ENCODE measurements at regions not wholly inside any gene's neighbourhood (a gene's known extent, or its start where the extent isn't known, plus 50 kb on each side); places are given as distances from the start of the nearest gene placed in this dataset.
"Not testable (repeated sequence)": the region's sequence is repeated elsewhere in the genome, so short reads cannot be mapped to it uniquely, and the experiment has no call there.

DNA sequence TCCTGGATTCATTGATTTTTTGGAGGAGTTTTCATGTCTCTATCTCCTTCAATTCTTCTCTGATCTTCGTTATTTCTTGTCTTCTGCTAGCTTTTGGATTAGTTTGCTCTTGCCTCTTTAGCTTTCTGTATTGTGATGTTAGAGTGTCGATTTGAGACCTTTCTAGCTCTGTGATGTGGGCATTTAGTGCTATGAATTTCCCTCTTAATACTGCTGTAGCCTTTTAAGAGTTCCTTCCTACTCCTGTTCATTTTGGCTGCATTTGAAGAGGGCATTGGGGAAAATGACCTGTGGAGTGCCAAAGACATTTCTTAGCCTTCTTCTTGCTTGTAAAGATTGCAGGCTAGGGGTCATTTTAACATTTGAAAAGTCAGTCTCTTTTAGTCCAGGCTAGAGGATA lies 463.8 kb upstream of the GCFC2 start:
- DNase-seq (ENCODE audit: low read depth): no peak

DNA sequence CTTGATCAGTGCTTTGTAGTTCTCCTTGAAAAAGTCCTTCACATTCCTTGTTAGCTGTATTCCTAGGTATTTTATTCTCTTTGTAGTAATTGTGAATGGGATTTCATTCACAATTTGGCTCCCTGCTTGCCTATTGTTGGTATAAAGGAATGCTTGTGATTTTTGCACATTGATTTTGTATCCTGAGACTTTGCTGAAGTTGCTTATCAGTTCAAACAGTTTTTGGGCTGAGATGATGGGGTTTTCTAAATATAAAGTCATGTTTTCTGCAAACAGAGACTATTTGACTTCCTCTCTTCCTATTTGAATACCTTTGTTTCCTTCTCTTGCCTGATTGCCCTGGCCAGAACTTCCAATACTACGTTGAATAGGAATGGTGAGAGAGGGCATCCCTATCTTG lies 462.5 kb upstream of the GCFC2 start:
- not testable (repeated sequence) for DNase-seq (ENCODE audit: low read depth)

DNA sequence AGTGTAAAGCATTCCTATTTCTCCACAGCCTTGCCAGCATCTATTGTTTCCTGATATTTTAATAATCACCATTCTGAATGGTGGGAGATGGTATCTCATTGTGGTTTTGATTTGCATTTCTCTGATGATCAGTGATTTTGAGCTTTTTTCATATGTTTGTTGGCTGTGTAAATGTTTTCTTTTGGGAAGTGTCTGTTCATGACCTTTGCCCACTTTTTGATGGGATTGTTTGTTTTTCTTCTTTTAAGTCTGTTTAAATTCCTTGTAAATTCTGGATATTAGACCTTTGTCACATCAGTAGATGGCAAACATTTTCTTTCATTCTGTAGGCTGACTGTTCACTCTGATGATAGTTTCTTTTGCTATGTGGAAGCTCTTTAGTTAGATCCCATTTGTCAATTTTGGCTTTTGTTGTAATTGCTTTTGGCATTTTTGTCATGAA lies 461.5 kb upstream of the GCFC2 start:
- not testable (repeated sequence) for DNase-seq (ENCODE audit: low read depth)

DNA sequence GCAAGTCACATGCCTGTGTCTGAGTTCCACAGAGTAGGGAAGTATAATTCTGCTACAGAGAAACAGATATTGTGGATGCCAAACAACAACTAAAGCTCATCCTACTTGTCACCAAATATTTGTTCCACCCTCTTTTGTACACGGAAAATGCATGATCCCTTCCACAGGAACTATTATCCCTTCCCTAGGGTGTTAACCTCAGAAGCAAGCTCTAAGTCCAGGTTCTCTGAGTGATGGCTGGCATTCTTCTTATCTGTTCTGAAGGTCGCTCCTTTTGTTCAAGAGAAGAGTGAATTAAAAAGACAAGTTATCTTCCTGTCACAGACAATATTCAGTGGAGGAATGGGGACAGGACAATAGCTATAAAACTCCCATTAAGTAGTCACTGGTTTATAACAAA lies 460.1 kb upstream of the GCFC2 start:
- no peak for DNase-seq (ENCODE audit: low read depth)

DNA sequence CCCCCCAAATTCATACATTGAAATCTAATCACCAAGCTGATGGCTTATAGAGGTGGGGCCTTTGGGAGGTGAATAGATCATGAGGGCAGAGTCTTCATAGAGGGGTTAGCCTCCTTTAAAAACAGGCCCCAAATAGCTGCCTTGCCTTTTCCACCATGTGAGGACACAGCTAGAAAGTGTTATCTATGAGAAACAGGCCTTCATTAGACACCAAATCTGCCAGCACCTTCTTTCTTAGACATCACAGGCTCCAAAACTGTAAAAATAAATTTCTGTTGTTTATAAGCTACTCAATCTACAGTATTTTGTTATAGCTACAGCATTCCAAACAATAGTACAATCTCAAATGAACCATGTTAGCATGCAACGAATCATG lies 459.3 kb upstream of the GCFC2 start:
- DNase-seq (ENCODE audit: low read depth): no peak

DNA sequence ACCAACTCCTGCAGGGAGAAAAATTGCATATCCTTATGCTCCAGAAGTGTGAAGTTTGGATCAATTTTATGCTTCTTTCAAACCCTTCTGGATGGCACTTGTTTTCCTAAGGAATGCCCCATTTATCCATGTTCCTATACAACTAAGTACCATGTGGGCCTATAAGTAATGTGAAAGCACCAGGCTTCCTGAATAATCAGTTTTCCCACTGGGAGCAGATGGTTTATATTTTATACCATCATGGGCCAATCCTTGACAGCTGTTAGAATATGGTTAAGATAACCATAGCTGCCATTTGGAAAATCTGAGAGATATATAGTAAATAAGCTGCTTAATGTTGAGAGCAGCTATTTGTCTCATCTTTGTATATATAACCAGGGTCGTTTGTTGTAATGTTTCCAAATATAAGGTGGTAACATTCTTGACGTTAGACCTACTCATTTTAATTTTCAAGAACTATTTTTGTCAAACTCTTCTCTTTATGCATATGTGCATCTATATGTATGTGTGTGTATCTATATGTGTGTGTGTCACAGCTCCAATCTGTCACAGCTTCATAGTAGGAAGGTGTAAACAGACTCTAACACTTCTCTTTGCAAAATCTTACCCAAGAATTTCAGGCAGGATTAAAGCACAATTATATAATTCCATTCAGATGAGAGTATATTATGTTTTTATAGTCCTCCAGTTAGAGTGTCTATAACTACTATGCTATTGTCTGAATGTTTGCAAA lies 458.7 kb upstream of the GCFC2 start:
- DNase-seq (ENCODE audit: low read depth): no peak

DNA sequence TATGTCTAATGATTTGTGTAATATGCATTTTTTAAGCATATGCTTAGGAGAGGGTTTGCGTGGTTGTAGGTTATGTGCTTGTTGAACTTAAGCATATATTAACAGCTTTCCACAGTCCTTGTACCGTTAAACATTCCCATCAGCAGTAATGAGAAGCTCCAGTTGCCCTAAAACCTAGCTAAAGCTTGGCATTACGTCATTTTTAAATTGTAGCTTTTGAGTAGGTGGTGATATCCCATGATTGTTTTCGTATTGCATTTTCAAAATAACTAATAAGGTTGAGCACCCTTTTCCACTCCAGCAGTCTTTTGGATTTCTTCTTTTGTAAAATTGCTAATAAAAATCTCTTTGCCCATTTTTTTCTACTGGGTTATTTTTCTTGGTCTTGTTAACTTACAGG lies 453.1 kb upstream of the GCFC2 start:
- no peak for DNase-seq (ENCODE audit: low read depth)

DNA sequence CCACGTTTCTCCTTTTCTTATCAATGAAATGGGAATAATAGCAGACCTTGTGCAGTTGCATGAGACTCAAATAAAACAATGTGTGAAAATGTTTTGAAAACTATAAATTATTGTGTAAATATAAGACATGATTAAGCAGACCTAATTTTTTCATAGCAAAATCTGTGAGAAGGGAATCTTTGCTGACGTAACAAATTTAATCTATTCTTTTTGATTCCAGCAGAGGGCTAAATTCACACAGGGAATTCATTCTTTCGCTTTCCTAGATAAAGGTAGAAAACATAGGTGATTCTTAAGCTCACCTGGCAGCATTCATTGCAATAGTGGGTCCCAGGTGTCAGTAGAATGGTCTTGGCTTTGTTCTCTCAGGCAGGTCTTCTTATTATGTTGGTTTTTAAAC lies 450.0 kb upstream of the GCFC2 start:
- no peak for DNase-seq (ENCODE audit: low read depth)

DNA sequence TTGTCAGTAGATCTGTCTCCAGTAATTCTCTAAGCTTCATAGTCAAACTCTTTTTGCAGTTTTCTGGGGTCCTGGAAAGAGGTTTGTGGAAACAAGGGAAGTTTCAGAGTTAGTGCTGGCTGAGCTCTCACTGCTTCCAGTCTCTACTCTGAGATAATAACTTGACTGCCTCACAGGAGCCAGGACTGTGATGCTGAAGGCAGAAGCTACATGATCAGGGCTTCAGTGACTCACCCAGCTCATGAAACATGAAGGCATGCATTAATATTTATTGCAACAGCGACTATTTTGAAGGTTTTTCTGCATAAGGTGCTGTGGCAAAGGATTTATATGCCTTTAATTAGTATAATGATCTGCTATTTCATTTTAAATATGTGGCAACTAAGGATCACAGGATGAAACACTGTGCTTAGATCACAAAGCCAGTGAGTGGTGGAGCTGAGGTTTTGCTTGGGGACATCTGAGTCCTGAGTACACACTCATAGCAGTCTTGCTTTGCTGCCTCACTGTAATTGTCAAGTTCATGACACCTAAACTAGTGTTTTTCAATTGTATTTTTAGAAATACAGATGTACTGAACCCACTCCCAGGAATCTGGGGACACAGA lies 448.4 kb upstream of the GCFC2 start:
- no peak for DNase-seq (ENCODE audit: low read depth)

DNA sequence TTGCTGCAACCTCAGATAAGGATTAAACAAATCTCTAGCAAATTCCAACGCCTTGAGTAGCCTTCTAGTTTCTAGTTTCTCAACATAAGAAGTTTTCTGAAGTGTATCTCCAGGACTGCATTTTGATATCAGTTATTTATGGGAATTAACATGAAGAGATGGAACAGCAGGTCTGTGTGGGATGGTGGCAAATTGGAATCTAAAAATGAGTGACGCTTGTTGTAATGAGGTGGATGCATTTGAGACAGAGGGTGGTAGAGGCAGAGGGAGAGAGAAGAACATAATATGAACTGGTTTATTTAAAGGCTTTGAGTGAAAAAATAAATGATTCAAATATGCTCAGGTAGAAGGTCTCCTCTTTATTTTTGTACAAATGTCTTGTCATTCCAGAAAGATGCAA lies 446.8 kb upstream of the GCFC2 start:
- no peak for DNase-seq (ENCODE audit: low read depth)

DNA sequence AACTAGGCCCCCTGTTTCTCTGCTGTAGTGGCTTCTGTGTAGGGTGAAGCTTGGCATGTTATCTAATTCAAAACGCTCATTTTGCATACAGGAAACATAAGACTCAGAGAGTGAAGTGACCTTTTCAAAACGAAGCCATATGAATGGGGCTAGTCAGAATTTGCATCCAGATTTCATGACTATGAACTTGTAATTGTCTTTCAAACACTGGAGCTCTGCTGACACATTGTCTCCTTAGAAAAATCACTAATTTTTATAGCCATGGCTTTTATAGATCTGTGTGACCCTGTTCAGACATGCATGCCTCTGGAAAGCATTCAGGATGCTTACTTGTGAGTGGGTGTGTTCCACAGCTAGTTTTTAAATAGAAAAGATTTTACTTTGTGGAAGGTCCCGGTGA lies 444.3 kb upstream of the GCFC2 start:
- no peak for DNase-seq (ENCODE audit: low read depth)

DNA sequence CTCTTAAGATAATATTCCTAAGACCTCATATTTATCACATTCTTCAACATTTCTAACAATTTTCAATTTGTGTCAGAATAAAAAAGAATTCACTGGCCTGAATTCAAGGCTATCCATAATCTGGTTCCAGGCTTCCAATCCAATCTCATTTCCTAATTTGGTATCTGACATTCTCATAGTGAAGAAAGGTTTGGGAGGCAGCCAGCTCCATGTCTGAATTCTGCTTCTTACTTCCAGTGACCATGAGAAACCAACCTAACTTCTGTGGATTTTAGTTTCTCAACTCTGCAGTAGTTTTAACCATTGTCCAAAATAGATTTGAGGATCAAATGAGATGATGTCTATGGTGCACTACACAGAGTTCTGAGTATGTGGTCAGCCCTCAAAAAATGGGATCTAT lies 439.1 kb upstream of the GCFC2 start:
- no peak for DNase-seq (ENCODE audit: low read depth)

DNA sequence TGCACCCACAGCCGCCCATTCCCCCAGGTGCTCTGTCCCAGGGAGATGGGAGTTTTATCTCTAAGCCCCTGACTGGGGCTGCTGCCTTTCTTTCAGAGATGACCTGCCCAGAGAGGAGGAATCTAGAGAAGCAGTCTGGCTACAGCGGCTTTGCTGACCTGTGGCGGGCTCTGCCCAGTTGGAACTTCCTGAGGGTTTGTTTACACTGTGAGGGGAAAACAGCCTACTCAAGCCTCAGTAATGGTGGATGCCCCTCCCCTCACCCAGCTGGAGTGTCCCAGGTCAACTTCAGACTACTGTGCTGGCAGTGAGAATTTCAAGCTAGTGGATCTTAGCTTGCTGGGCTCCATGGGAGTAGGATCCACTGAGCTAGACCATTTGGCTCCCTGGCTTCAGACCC lies 428.6 kb upstream of the GCFC2 start:
- DNase-seq (ENCODE audit: low read depth): peak; percentile 1

DNA sequence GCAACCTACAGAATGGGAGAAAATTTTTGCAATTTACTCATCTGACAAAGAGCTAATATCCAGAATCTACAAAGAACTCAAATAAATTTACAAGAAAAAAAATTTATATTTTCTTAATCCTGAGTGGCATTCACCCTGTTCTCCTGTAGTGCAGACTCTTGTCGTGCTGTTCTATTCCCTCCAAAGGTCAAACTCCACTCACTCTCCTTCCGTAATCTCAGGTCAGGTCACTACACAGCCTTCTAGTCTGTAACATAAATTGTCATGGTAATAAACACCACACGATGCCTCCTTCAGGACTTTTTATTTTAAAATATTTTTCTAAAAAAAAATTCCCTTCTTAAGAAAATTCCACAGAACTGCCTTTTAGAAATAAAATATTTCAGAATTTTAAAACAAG lies 417.9 kb upstream of the GCFC2 start:
- DNase-seq (ENCODE audit: low read depth): no peak

DNA sequence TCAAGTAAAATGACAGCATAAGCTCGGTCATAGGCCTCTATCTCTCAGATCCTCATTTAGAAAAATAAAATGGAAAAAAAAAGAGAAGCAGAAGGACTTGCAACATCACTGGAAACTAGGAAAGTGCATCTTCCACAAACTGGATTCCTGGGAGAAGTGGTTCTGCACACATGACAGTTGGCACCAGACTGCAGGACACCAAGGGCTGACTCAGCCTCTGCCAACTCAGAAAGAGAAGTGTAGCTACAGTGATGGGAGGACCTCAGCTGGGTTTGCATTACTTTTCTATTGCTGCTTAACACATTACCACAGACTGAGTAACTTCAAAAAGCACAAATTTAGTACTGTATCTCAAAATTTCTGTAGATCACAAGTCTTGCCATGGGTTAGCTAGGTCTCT lies 409.5 kb upstream of the GCFC2 start:
- no peak for DNase-seq (ENCODE audit: low read depth)

DNA sequence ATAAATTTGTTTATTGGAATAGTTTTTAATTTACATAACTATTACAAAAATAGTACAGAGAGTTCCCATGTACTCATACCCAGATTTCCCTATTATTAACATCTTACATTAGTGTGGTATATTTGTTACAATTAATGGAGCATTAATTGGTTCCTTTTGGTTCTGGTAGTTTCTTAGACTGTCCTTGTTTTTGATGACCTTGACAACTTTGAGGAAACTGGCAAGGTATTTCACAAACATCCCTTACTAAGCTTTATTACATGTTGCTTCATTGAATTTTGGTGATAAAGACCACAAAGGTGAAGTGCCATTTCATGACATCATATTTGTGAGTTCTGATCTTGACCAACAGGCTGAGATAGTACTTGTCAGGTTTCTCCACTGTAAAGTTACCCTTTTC lies 379.0 kb upstream of the GCFC2 start:
- DNase-seq (ENCODE audit: low read depth): no peak

DNA sequence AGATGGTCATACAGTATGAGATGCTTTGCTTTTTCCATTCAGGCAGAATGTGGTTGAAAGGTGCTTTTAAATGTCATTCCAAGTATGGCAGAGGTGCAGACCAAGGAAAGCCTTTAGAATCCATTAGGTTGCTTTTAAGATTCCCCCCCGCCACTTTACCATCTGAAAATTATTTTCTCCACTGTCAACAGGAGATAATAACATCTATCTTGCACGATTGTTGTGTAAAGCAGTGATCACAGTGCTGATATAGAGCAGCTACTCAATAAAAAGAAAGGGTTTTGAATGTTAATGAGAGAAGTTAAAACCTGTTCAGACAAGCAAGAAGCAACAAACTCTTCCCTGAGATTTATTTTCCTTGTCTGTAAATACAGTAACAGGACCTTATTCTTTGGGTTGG lies 372.5 kb upstream of the GCFC2 start:
- no peak for DNase-seq (ENCODE audit: low read depth)

DNA sequence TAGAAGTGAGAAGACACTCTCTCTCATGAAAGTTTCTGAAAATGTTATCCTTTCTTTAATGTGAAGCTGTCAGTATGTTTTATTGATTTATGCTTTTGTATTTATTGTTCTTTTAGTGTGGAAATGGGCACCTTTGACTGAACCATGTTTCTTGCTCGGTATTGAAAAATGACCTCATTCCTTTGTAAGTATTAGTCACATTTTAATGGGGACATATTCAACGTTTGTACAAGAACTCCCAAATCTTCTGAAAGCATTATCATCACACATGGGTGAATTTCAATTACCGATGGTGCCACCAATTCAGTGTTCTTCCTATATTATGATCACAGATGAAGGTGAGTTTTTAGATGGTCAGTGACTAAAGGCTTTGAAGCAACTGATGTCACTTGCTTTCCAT lies 371.8 kb upstream of the GCFC2 start:
- no peak for DNase-seq (ENCODE audit: low read depth)

DNA sequence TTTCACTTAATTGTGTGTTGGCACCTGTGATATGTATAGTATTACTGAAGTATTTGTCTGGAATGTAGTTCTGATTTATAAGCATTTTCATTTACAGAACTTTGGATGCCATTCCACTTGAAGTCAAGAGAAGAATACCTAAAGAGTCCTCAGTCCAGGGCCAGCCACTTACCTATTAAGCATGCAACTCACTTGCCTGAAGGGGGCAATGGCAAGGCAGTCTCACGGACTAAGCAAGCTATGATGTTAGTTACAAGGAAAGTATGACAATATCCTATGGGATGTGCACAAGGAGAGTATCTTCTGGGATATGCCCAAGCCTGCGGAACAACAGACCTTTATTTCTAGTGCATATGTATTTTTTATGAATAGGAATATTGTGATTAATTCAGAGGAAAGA lies 369.4 kb upstream of the GCFC2 start:
- DNase-seq (ENCODE audit: low read depth): no peak

DNA sequence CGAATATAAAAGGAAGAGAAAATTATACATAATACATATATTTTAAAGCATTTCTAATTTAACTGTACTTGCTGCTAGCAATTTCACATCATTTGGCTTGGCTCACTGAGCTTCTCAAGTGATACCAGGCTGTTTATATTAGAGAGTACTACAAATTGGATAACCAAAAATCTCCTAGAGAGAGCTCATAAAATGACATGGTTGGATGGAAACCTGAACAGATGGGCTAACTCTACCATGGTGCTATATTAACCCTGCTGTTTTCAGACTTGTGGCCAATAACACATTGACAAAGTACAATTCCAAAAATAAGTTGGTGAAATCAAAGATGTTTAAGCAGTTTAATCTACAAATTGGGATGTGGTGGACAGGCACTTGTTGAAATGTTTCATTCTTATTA lies 364.4 kb upstream of the GCFC2 start:
- no peak for DNase-seq (ENCODE audit: low read depth)

DNA sequence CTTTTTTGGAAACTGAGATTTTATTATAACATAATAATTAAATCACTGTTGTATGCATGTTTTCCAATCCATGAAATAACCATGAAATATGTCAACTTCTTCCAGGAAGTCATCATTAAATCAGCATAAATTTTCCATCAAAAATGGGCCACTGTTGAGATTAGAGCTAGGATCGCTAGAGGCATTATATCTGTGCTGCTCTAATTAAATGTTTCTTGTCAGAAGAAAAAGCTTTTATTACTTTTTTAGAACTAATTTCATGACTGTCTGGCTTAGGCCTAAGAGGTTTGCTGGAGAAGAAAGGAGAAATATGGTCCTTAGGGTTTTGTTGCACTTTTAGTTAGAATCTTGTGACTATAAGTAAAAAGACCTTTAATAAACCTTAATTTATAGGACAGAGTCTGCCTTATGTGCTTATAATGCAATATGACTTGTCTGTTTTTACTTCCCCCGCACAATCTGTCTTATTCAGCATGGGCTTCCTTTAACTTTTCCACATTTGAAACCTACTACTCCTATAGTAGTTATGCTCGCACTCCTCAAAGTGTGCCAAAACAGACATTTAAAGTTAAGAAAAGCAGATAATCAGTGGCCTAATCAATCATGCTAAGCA lies 363.4 kb upstream of the GCFC2 start:
- DNase-seq (ENCODE audit: low read depth): no peak

DNA sequence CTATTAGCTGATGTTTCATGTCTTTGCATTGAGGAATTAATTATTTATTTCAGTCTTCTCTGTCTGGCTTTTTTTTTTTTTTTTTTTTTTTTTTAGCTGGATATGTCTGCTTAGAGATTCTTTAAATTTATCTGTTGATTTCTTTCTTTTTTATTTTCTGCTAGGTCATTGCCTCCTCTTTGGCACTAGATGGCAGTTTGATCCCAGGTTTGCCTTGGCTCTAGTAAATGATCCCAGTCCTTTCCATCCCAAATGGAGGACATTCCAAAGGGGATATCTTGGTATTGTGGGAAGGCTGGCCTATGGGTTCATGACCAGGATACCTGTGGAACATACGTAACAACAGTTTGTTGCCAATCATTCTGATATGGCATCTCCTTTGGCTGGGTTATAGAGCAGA lies 339.5 kb upstream of the GCFC2 start:
- DNase-seq (ENCODE audit: low read depth): no peak

DNA sequence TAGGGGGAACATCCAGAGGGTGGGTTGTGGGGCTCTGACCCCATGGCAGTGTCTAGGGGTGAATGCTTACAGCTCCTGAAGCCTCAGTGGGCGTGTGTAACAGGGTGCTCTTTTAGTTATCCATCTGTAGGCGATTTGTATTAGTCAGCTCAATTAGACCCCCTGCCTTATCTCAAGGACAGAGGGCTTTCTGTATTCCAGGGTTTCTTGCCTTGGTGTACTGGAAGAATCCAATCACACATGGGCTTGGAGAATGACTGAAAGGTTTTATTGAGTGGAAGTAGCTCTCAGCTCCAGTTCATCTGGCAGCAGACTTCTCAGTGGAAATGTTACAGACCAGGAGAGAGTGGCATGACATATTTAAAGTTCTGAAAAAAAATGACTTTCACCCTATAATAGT lies 334.0 kb upstream of the GCFC2 start:
- DNase-seq (ENCODE audit: low read depth): no peak
